ENCODE measurements at regions not wholly inside any gene's neighbourhood (a gene's known extent, or its start where the extent isn't known, plus 50 kb on each side); places are given as distances from the start of the nearest gene placed in this dataset.
"Not testable (repeated sequence)": the region's sequence is repeated elsewhere in the genome, so short reads cannot be mapped to it uniquely, and the experiment has no call there.

GRCh38 chr6:112427011-112427410, 79.9 kb downstream of the RFPL4B start:
- DNase-seq; H3K36me3 ChIP-seq (ENCODE audit: control insufficient read depth in 2 of 2, extremely low read depth in 1 of 2, insufficient read depth in 1 of 2, low read length in 1 of 2); ATAC-seq (replicated peaks in 1 of 4); H3K27ac Mint-ChIP-seq; H3K9me3 ChIP-seq; POLR2A ChIA-PET; H3K36me3 Mint-ChIP-seq; CTCF ChIA-PET; H3K27me3 ChIP-seq (replicated peaks in 1 of 2; ENCODE audit: control insufficient read depth in 2 of 2, extremely low read depth in 1 of 2, insufficient read depth in 2 of 2, low read length in 1 of 2); H3K4me1 ChIP-seq (ENCODE audit: control insufficient read depth in 1 of 2, extremely low read depth in 1 of 2, insufficient read depth in 2 of 2, low read length in 2 of 2); H3K4me3 Mint-ChIP-seq; H3K27ac ChIP-seq (ENCODE audit: low read length); H3K4me1 Mint-ChIP-seq; H3K4me3 ChIP-seq (ENCODE audit: control insufficient read depth in 1 of 2, extremely low read depth in 1 of 2, low read length in 1 of 2); H3K27me3 Mint-ChIP-seq: not testable (repeated sequence)
- H3K9me3 Mint-ChIP-seq, result peaks cover 0 to 17% (median 4%) of the 10 kb centered on the region in 3 donors
- no CpG with 5 or more reads among the region's 4 CpGs for WGBS (ENCODE audit: insufficient coverage)

- no peaks in the 10 kb centered on the region for H3K4me1 Mint-ChIP-seq
- ChIA-PET CTCF (interaction anchor here in 1 of 2 donors (0.6 kb wide), 1 partner anchor 10 kb away, joined by 4 read pairs; no protein-coding TSS in a partner anchor), POLR2A (no interaction called here)
- H3K27me3 Mint-ChIP-seq, result peaks cover 0 to 5% of the 10 kb centered on the region in 2 donors
- DNase-seq (no peak), ATAC-seq (replicated peaks in 1 of 4) (no peak)
- Histone ChIP-seq H3K36me3 (ENCODE audit: control insufficient read depth in 2 of 2, extremely low read depth in 1 of 2, insufficient read depth in 1 of 2, low read length in 1 of 2) (no peaks in the 10 kb centered on the region), H3K4me3 (ENCODE audit: control insufficient read depth in 1 of 2, extremely low read depth in 1 of 2, low read length in 1 of 2) (no peak overlapping the region), H3K27ac (ENCODE audit: low read length) (no peak overlapping the region), H3K4me1 (ENCODE audit: control insufficient read depth in 1 of 2, extremely low read depth in 1 of 2, insufficient read depth in 2 of 2, low read length in 2 of 2) (no peaks in the 10 kb centered on the region), H3K27me3 (replicated peaks in 1 of 2; ENCODE audit: control insufficient read depth in 2 of 2, extremely low read depth in 1 of 2, insufficient read depth in 2 of 2, low read length in 1 of 2) (no peaks in the 10 kb centered on the region), H3K9me3 (no peaks in the 10 kb centered on the region)
- no peak overlapping the region for H3K4me3 Mint-ChIP-seq
- H3K27ac Mint-ChIP-seq, result no peak overlapping the region
- H3K36me3 Mint-ChIP-seq, result no peaks in the 10 kb centered on the region
- peaks cover 0 to 17% (median 4%) of the 10 kb centered on the region in 3 donors for H3K9me3 Mint-ChIP-seq
Observed at GRCh38 chr6:112427499-112427898, 80.4 kb downstream of the RFPL4B start.

DNA sequence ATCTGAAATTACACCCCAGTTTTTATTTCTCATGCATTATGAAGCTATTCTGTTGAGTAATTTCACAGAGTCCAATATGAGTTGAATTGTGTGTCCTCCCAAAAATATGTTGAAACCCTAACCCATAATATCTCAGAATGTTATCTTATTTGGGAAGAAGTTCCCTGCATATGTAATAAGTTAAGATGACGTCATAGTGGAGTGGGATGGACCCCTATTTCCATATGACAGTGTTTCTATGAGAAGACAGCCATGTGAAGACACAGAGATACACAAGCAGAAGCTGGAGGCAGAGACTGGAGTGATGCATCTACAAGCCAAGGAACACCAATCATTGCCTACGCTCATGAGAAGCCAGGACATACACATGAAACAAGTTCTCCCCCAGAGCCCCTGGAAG, 81.3 kb downstream of the RFPL4B start:
- peaks cover 0 to 17% (median 4%) of the 10 kb centered on the region in 3 donors for H3K9me3 Mint-ChIP-seq

DNA sequence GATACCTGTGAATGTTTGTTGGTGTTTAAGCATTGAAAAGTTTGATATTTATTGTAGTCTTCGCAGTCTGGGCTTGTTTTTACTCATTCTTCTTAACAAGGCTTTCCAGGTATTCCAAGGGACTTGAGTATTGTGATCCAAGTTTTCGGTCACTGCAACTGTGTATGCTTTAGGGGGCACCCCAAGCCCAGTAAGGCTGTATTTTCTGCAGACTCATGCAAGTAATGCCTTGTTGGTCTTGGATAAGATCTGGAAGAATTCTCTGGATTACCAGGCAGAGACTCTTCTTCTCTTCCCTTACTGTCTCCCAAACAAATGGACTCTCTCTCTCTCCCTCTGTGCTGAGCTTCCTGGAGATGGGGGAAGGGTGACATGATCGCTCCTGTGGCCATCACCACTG, 82.1 kb downstream of the RFPL4B start:
- WGBS (ENCODE audit: insufficient coverage), result 43% methylated on average over 1 of the region's 3 CpGs
- H3K36me3 Mint-ChIP-seq, result no peaks in the 10 kb centered on the region
- no peak for DNase-seq

More for the DNA sequence above, 81.3 kb downstream of the RFPL4B start:
- 29% methylated on average over 1 of the region's 2 CpGs for WGBS (ENCODE audit: insufficient coverage)
- ATAC-seq (replicated peaks in 1 of 4), result no peak
- no peak overlapping the region for H3K4me3 Mint-ChIP-seq
- no peaks in the 10 kb centered on the region for H3K4me1 ChIP-seq (ENCODE audit: control insufficient read depth in 1 of 2, extremely low read depth in 1 of 2, insufficient read depth in 2 of 2, low read length in 2 of 2)
- no peaks in the 10 kb centered on the region for H3K9me3 ChIP-seq
- H3K36me3 Mint-ChIP-seq, result no peaks in the 10 kb centered on the region
- POLR2A ChIA-PET, result no interaction called here
- H3K4me1 Mint-ChIP-seq, result no peaks in the 10 kb centered on the region
- no peak overlapping the region for H3K4me3 ChIP-seq (ENCODE audit: control insufficient read depth in 1 of 2, extremely low read depth in 1 of 2, low read length in 1 of 2)
- no peaks in the 10 kb centered on the region for H3K27me3 ChIP-seq (replicated peaks in 1 of 2; ENCODE audit: control insufficient read depth in 2 of 2, extremely low read depth in 1 of 2, insufficient read depth in 2 of 2, low read length in 1 of 2)
- H3K27ac ChIP-seq (ENCODE audit: low read length), result no peak overlapping the region
- CTCF ChIA-PET, result no interaction called here
- DNase-seq, result no peak
- no peak overlapping the region for H3K27ac Mint-ChIP-seq
- H3K27me3 Mint-ChIP-seq, result peaks cover 0 to 2% of the 10 kb centered on the region in 2 donors
- no peaks in the 10 kb centered on the region for H3K36me3 ChIP-seq (ENCODE audit: control insufficient read depth in 2 of 2, extremely low read depth in 1 of 2, insufficient read depth in 1 of 2, low read length in 1 of 2)

DNA sequence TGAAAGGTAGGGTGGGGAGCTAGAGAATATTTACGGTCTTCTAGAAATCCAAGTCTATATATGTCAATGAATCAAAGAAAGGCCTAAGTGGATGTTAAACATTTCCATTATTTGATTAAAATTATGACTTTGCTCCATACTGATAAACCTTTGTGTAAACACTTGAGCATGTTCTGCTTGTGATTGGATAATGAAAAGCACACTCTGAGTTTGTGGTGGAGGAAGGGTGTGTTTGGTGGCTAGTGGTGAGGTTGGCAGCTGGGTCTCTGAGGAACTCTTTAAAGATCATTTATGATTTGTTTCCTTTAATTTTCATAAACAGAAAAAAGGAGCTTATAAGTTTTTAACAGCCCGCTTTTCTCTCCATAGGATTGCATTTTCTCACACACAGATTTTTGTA, 84.7 kb downstream of the RFPL4B start:
- no CpG with 5 or more reads among the region's 2 CpGs for WGBS (ENCODE audit: insufficient coverage)
- Histone ChIP-seq H3K27me3 (replicated peaks in 1 of 2; ENCODE audit: control insufficient read depth in 2 of 2, extremely low read depth in 1 of 2, insufficient read depth in 2 of 2, low read length in 1 of 2) (no peaks in the 10 kb centered on the region), H3K4me3 (ENCODE audit: control insufficient read depth in 1 of 2, extremely low read depth in 1 of 2, low read length in 1 of 2) (no peak overlapping the region), H3K27ac (ENCODE audit: low read length) (no peak overlapping the region), H3K36me3 (ENCODE audit: control insufficient read depth in 2 of 2, extremely low read depth in 1 of 2, insufficient read depth in 1 of 2, low read length in 1 of 2) (no peaks in the 10 kb centered on the region), H3K9me3 (no peaks in the 10 kb centered on the region), H3K4me1 (ENCODE audit: control insufficient read depth in 1 of 2, extremely low read depth in 1 of 2, insufficient read depth in 2 of 2, low read length in 2 of 2) (no peaks in the 10 kb centered on the region)
- Mint-ChIP-seq H3K27ac (no peak overlapping the region), H3K27me3 (no peaks in the 10 kb centered on the region), H3K4me1 (no peaks in the 10 kb centered on the region), H3K4me3 (no peak overlapping the region), H3K9me3 (peaks cover 0 to 5% (median 0%) of the 10 kb centered on the region in 3 donors), H3K36me3 (no peaks in the 10 kb centered on the region)
- no peak for ATAC-seq (replicated peaks in 1 of 4)
- no peak for DNase-seq
- POLR2A ChIA-PET, result no interaction called here
- CTCF ChIA-PET, result no interaction called here

More for the DNA sequence above, 82.1 kb downstream of the RFPL4B start:
- no peaks in the 10 kb centered on the region for H3K9me3 ChIP-seq
- H3K36me3 ChIP-seq (ENCODE audit: control insufficient read depth in 2 of 2, extremely low read depth in 1 of 2, insufficient read depth in 1 of 2, low read length in 1 of 2), result no peaks in the 10 kb centered on the region
- Mint-ChIP-seq H3K9me3 (peaks cover 0 to 13% (median under 1%) of the 10 kb centered on the region in 3 donors), H3K27me3 (no peaks in the 10 kb centered on the region), H3K4me3 (no peak overlapping the region), H3K4me1 (no peaks in the 10 kb centered on the region), H3K27ac (no peak overlapping the region)
- ChIA-PET CTCF (no interaction called here), POLR2A (no interaction called here)
- H3K27ac ChIP-seq (ENCODE audit: low read length), result no peak overlapping the region
- H3K4me3 ChIP-seq (ENCODE audit: control insufficient read depth in 1 of 2, extremely low read depth in 1 of 2, low read length in 1 of 2), result no peak overlapping the region
- H3K27me3 ChIP-seq (replicated peaks in 1 of 2; ENCODE audit: control insufficient read depth in 2 of 2, extremely low read depth in 1 of 2, insufficient read depth in 2 of 2, low read length in 1 of 2), result no peaks in the 10 kb centered on the region
- no peak for ATAC-seq (replicated peaks in 1 of 4)
- H3K4me1 ChIP-seq (ENCODE audit: control insufficient read depth in 1 of 2, extremely low read depth in 1 of 2, insufficient read depth in 2 of 2, low read length in 2 of 2), result no peaks in the 10 kb centered on the region

GRCh38 chr6:112432853-112433252, 85.7 kb downstream of the RFPL4B start:
- Mint-ChIP-seq H3K27me3 (no peaks in the 10 kb centered on the region), H3K4me3 (no peak overlapping the region), H3K27ac (no peak overlapping the region), H3K36me3 (no peaks in the 10 kb centered on the region), H3K4me1 (no peaks in the 10 kb centered on the region), H3K9me3 (peaks cover 0 to 5% (median 0%) of the 10 kb centered on the region in 3 donors)
- Histone ChIP-seq H3K9me3 (no peaks in the 10 kb centered on the region), H3K36me3 (ENCODE audit: control insufficient read depth in 2 of 2, extremely low read depth in 1 of 2, insufficient read depth in 1 of 2, low read length in 1 of 2) (no peaks in the 10 kb centered on the region), H3K27me3 (replicated peaks in 1 of 2; ENCODE audit: control insufficient read depth in 2 of 2, extremely low read depth in 1 of 2, insufficient read depth in 2 of 2, low read length in 1 of 2) (no peaks in the 10 kb centered on the region), H3K27ac (ENCODE audit: low read length) (no peak overlapping the region), H3K4me1 (ENCODE audit: control insufficient read depth in 1 of 2, extremely low read depth in 1 of 2, insufficient read depth in 2 of 2, low read length in 2 of 2) (no peaks in the 10 kb centered on the region), H3K4me3 (ENCODE audit: control insufficient read depth in 1 of 2, extremely low read depth in 1 of 2, low read length in 1 of 2) (no peak overlapping the region)
- DNase-seq (no peak), ATAC-seq (replicated peaks in 1 of 4) (no peak)
- CTCF ChIA-PET, result no interaction called here
- POLR2A ChIA-PET, result no interaction called here

GRCh38 chr6:112433457-112433856, 86.3 kb downstream of the RFPL4B start:
- Mint-ChIP-seq H3K4me1 (no peaks in the 10 kb centered on the region), H3K9me3 (peaks cover 0 to 5% (median 0%) of the 10 kb centered on the region in 3 donors), H3K36me3 (no peaks in the 10 kb centered on the region), H3K27me3 (no peaks in the 10 kb centered on the region), H3K4me3 (no peak overlapping the region), H3K27ac (no peak overlapping the region)
- ATAC-seq (replicated peaks in 1 of 4) (no peak), DNase-seq (no peak)
- POLR2A ChIA-PET, result no interaction called here
- Histone ChIP-seq H3K27me3 (replicated peaks in 1 of 2; ENCODE audit: control insufficient read depth in 2 of 2, extremely low read depth in 1 of 2, insufficient read depth in 2 of 2, low read length in 1 of 2) (no peaks in the 10 kb centered on the region), H3K4me3 (ENCODE audit: control insufficient read depth in 1 of 2, extremely low read depth in 1 of 2, low read length in 1 of 2) (no peak overlapping the region), H3K27ac (ENCODE audit: low read length) (no peak overlapping the region), H3K36me3 (ENCODE audit: control insufficient read depth in 2 of 2, extremely low read depth in 1 of 2, insufficient read depth in 1 of 2, low read length in 1 of 2) (no peaks in the 10 kb centered on the region), H3K9me3 (no peaks in the 10 kb centered on the region), H3K4me1 (ENCODE audit: control insufficient read depth in 1 of 2, extremely low read depth in 1 of 2, insufficient read depth in 2 of 2, low read length in 2 of 2) (no peaks in the 10 kb centered on the region)
- CTCF ChIA-PET, result no interaction called here
- no CpG with 5 or more reads among the region's 1 CpG for WGBS (ENCODE audit: insufficient coverage)
